ENCODE measurements at regions not wholly inside any gene's neighbourhood (a gene's known extent, or its start where the extent isn't known, plus 50 kb on each side); places are given as distances from the start of the nearest gene placed in this dataset.

DNA sequence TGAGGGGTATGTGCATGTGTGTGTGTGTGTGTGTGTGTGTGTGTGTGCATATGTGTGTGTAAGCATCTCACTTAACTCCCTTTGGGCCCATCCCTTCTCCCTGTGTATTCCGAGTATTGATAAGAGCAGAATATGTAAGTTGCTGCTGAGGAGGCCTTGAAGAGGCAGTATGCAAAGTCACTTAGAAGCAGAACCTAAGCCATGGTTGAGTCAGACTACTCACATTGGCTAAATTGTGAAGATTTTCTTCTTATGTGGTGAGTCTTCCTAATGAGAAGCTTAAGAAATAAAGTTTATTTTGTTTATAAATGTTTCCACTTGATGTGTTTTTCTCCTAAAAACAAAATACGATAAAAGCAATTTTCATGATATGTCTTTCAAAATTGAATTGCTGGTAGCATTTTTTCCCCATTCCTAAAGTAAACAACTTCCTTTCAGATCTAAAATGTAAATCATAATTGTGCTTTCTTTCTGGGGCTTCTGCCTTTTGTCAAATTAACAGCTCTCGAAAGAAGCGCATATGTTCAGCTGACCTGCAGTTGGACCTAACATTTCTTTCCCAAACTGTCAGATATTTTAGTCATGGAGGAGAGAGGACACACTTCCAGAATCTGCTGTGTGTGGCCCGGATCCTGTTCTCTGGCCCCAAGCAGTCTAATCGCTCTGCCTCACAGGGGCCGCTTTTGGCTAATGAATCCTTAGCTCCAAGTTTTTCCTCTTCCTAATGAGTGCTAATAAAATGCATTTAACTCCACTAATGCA lies 284.0 kb downstream of the DUSP10 start:
- TF ChIP-seq SMC3 (conservative IDR thresholded peaks at IDR 0.05; ENCODE audit: poor library complexity) (no peak), POLR2AphosphoS5 (IDR thresholded peaks at IDR 0.05) (no peak)
- TF ChIP-seq, protein P1, sequence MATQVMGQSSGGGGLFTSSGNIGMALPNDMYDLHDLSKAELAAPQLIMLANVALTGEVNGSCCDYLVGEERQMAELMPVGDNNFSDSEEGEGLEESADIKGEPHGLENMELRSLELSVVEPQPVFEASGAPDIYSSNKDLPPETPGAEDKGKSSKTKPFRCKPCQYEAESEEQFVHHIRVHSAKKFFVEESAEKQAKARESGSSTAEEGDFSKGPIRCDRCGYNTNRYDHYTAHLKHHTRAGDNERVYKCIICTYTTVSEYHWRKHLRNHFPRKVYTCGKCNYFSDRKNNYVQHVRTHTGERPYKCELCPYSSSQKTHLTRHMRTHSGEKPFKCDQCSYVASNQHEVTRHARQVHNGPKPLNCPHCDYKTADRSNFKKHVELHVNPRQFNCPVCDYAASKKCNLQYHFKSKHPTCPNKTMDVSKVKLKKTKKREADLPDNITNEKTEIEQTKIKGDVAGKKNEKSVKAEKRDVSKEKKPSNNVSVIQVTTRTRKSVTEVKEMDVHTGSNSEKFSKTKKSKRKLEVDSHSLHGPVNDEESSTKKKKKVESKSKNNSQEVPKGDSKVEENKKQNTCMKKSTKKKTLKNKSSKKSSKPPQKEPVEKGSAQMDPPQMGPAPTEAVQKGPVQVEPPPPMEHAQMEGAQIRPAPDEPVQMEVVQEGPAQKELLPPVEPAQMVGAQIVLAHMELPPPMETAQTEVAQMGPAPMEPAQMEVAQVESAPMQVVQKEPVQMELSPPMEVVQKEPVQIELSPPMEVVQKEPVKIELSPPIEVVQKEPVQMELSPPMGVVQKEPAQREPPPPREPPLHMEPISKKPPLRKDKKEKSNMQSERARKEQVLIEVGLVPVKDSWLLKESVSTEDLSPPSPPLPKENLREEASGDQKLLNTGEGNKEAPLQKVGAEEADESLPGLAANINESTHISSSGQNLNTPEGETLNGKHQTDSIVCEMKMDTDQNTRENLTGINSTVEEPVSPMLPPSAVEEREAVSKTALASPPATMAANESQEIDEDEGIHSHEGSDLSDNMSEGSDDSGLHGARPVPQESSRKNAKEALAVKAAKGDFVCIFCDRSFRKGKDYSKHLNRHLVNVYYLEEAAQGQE (IDR thresholded peaks at IDR 0.05; ENCODE audit: borderline replicate concordance), result no peak
- TF ChIP-seq, protein P2, sequence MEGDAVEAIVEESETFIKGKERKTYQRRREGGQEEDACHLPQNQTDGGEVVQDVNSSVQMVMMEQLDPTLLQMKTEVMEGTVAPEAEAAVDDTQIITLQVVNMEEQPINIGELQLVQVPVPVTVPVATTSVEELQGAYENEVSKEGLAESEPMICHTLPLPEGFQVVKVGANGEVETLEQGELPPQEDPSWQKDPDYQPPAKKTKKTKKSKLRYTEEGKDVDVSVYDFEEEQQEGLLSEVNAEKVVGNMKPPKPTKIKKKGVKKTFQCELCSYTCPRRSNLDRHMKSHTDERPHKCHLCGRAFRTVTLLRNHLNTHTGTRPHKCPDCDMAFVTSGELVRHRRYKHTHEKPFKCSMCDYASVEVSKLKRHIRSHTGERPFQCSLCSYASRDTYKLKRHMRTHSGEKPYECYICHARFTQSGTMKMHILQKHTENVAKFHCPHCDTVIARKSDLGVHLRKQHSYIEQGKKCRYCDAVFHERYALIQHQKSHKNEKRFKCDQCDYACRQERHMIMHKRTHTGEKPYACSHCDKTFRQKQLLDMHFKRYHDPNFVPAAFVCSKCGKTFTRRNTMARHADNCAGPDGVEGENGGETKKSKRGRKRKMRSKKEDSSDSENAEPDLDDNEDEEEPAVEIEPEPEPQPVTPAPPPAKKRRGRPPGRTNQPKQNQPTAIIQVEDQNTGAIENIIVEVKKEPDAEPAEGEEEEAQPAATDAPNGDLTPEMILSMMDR (IDR thresholded peaks at IDR 0.05; ENCODE audit: poor library complexity, severe bottlenecking), result no peak
